ENCODE measurements at regions not wholly inside any gene's neighbourhood (a gene's known extent, or its start where the extent isn't known, plus 50 kb on each side); places are given as distances from the start of the nearest gene placed in this dataset.

- Histone ChIP-seq H3K4me3 (ENCODE audit: low read length in 2 of 2) (no peak overlapping the region), H3K9ac (ENCODE audit: low read length in 2 of 2) (no peak overlapping the region), H3K4me1 (ENCODE audit: control insufficient read depth, insufficient read depth, low read length) (no peaks in the 10 kb centered on the region), H3K9me3 (ENCODE audit: control insufficient read depth in 2 of 2, low read length in 2 of 2) (no peaks in the 10 kb centered on the region), H3K27ac (ENCODE audit: low read length) (no peak overlapping the region), H3K36me3 (ENCODE audit: control insufficient read depth in 2 of 2, insufficient read depth in 2 of 2, low read length in 2 of 2) (no peaks in the 10 kb centered on the region), H3K27me3 (ENCODE audit: control insufficient read depth in 1 of 2, insufficient read depth in 2 of 2, low read length in 2 of 2) (no peaks in the 10 kb centered on the region)
Measured at GRCh38 chr6:49370518-49370917, 92.5 kb downstream of the MMUT start.

- no peaks in the 10 kb centered on the region for H3K4me1 ChIP-seq (ENCODE audit: control insufficient read depth, insufficient read depth, low read length)
- no peak overlapping the region for H3K4me3 ChIP-seq (ENCODE audit: low read length in 2 of 2)
- no peaks in the 10 kb centered on the region for H3K27me3 ChIP-seq (ENCODE audit: control insufficient read depth in 1 of 2, insufficient read depth in 2 of 2, low read length in 2 of 2)
- no peak overlapping the region for H3K27ac ChIP-seq (ENCODE audit: low read length)
- no peak overlapping the region for H3K9ac ChIP-seq (ENCODE audit: low read length in 2 of 2)
- no peaks in the 10 kb centered on the region for H3K9me3 ChIP-seq (ENCODE audit: control insufficient read depth in 2 of 2, low read length in 2 of 2)
- H3K36me3 ChIP-seq (ENCODE audit: control insufficient read depth in 2 of 2, insufficient read depth in 2 of 2, low read length in 2 of 2): no peaks in the 10 kb centered on the region
Measured at GRCh38 chr6:49366539-49366938, 96.5 kb downstream of the MMUT start.

GRCh38 chr6:49348561-49348960 is 114.5 kb downstream of the MMUT start:
- no peaks in the 10 kb centered on the region for H3K9me3 ChIP-seq (ENCODE audit: control insufficient read depth in 2 of 2, low read length in 2 of 2)

GRCh38 chr6:49342410-49342809 is 120.6 kb downstream of the MMUT start:
- no peaks in the 10 kb centered on the region for H3K9me3 ChIP-seq (ENCODE audit: control insufficient read depth in 2 of 2, low read length in 2 of 2)
- H3K27ac ChIP-seq (ENCODE audit: low read length): no peak overlapping the region
- no peak overlapping the region for H3K9ac ChIP-seq (ENCODE audit: low read length in 2 of 2)
- no peaks in the 10 kb centered on the region for H3K27me3 ChIP-seq (ENCODE audit: control insufficient read depth in 1 of 2, insufficient read depth in 2 of 2, low read length in 2 of 2)
- no peaks in the 10 kb centered on the region for H3K36me3 ChIP-seq (ENCODE audit: control insufficient read depth in 2 of 2, insufficient read depth in 2 of 2, low read length in 2 of 2)
- no peaks in the 10 kb centered on the region for H3K4me1 ChIP-seq (ENCODE audit: control insufficient read depth, insufficient read depth, low read length)
- no peak overlapping the region for H3K4me3 ChIP-seq (ENCODE audit: low read length in 2 of 2)

More at GRCh38 chr6:49348561-49348960, 114.5 kb downstream of the MMUT start:
- H3K4me1 ChIP-seq (ENCODE audit: control insufficient read depth, insufficient read depth, low read length): no peaks in the 10 kb centered on the region
- H3K27me3 ChIP-seq (ENCODE audit: control insufficient read depth in 1 of 2, insufficient read depth in 2 of 2, low read length in 2 of 2): no peaks in the 10 kb centered on the region
- H3K4me3 ChIP-seq (ENCODE audit: low read length in 2 of 2): no peak overlapping the region
- H3K36me3 ChIP-seq (ENCODE audit: control insufficient read depth in 2 of 2, insufficient read depth in 2 of 2, low read length in 2 of 2): no peaks in the 10 kb centered on the region
- H3K27ac ChIP-seq (ENCODE audit: low read length): no peak overlapping the region
- H3K9ac ChIP-seq (ENCODE audit: low read length in 2 of 2): no peak overlapping the region

GRCh38 chr6:49341869-49342268 is 121.2 kb downstream of the MMUT start:
- no peak overlapping the region for H3K27ac ChIP-seq (ENCODE audit: low read length)
- no peaks in the 10 kb centered on the region for H3K27me3 ChIP-seq (ENCODE audit: control insufficient read depth in 1 of 2, insufficient read depth in 2 of 2, low read length in 2 of 2)
- H3K9me3 ChIP-seq (ENCODE audit: control insufficient read depth in 2 of 2, low read length in 2 of 2): no peaks in the 10 kb centered on the region
- H3K4me3 ChIP-seq (ENCODE audit: low read length in 2 of 2): no peak overlapping the region
- no peaks in the 10 kb centered on the region for H3K36me3 ChIP-seq (ENCODE audit: control insufficient read depth in 2 of 2, insufficient read depth in 2 of 2, low read length in 2 of 2)
- H3K4me1 ChIP-seq (ENCODE audit: control insufficient read depth, insufficient read depth, low read length): no peaks in the 10 kb centered on the region
- no peak overlapping the region for H3K9ac ChIP-seq (ENCODE audit: low read length in 2 of 2)

GRCh38 chr6:49339096-49339495 is 124.0 kb downstream of the MMUT start:
- no peaks in the 10 kb centered on the region for H3K27me3 ChIP-seq (ENCODE audit: control insufficient read depth in 1 of 2, insufficient read depth in 2 of 2, low read length in 2 of 2)
- H3K27ac ChIP-seq (ENCODE audit: low read length): no peak overlapping the region
- H3K4me1 ChIP-seq (ENCODE audit: control insufficient read depth, insufficient read depth, low read length): no peaks in the 10 kb centered on the region
- H3K9me3 ChIP-seq (ENCODE audit: control insufficient read depth in 2 of 2, low read length in 2 of 2): no peaks in the 10 kb centered on the region
- no peak overlapping the region for H3K9ac ChIP-seq (ENCODE audit: low read length in 2 of 2)
- H3K4me3 ChIP-seq (ENCODE audit: low read length in 2 of 2): no peak overlapping the region
- no peaks in the 10 kb centered on the region for H3K36me3 ChIP-seq (ENCODE audit: control insufficient read depth in 2 of 2, insufficient read depth in 2 of 2, low read length in 2 of 2)

- no peak overlapping the region for H3K27ac ChIP-seq (ENCODE audit: low read length)
- H3K9ac ChIP-seq (ENCODE audit: low read length in 2 of 2): no peak overlapping the region
- no peaks in the 10 kb centered on the region for H3K9me3 ChIP-seq (ENCODE audit: control insufficient read depth in 2 of 2, low read length in 2 of 2)
- no peaks in the 10 kb centered on the region for H3K4me1 ChIP-seq (ENCODE audit: control insufficient read depth, insufficient read depth, low read length)
- H3K36me3 ChIP-seq (ENCODE audit: control insufficient read depth in 2 of 2, insufficient read depth in 2 of 2, low read length in 2 of 2): no peaks in the 10 kb centered on the region
- H3K27me3 ChIP-seq (ENCODE audit: control insufficient read depth in 1 of 2, insufficient read depth in 2 of 2, low read length in 2 of 2): no peaks in the 10 kb centered on the region
- no peak overlapping the region for H3K4me3 ChIP-seq (ENCODE audit: low read length in 2 of 2)
Measured at GRCh38 chr6:49336514-49337131, 126.4 kb downstream of the MMUT start.

- Histone ChIP-seq H3K36me3 (ENCODE audit: control insufficient read depth in 2 of 2, insufficient read depth in 2 of 2, low read length in 2 of 2) (no peaks in the 10 kb centered on the region), H3K9ac (ENCODE audit: low read length in 2 of 2) (no peak overlapping the region), H3K27ac (ENCODE audit: low read length) (no peak overlapping the region), H3K27me3 (ENCODE audit: control insufficient read depth in 1 of 2, insufficient read depth in 2 of 2, low read length in 2 of 2) (no peaks in the 10 kb centered on the region), H3K4me3 (ENCODE audit: low read length in 2 of 2) (no peak overlapping the region), H3K9me3 (ENCODE audit: control insufficient read depth in 2 of 2, low read length in 2 of 2) (no peaks in the 10 kb centered on the region), H3K4me1 (ENCODE audit: control insufficient read depth, insufficient read depth, low read length) (no peaks in the 10 kb centered on the region)
Measured at GRCh38 chr6:49333345-49334125, 129.5 kb downstream of the MMUT start.

GRCh38 chr6:49332781-49333180 is 130.3 kb downstream of the MMUT start:
- Histone ChIP-seq H3K27ac (ENCODE audit: low read length) (no peak overlapping the region), H3K27me3 (ENCODE audit: control insufficient read depth in 1 of 2, insufficient read depth in 2 of 2, low read length in 2 of 2) (no peaks in the 10 kb centered on the region), H3K4me3 (ENCODE audit: low read length in 2 of 2) (no peak overlapping the region), H3K4me1 (ENCODE audit: control insufficient read depth, insufficient read depth, low read length) (no peaks in the 10 kb centered on the region), H3K36me3 (ENCODE audit: control insufficient read depth in 2 of 2, insufficient read depth in 2 of 2, low read length in 2 of 2) (no peaks in the 10 kb centered on the region), H3K9ac (ENCODE audit: low read length in 2 of 2) (no peak overlapping the region), H3K9me3 (ENCODE audit: control insufficient read depth in 2 of 2, low read length in 2 of 2) (no peaks in the 10 kb centered on the region)

- H3K27ac ChIP-seq (ENCODE audit: low read length): no peak overlapping the region
- H3K9me3 ChIP-seq (ENCODE audit: control insufficient read depth in 2 of 2, low read length in 2 of 2): no peaks in the 10 kb centered on the region
- H3K4me3 ChIP-seq (ENCODE audit: low read length in 2 of 2): no peak overlapping the region
- no peaks in the 10 kb centered on the region for H3K36me3 ChIP-seq (ENCODE audit: control insufficient read depth in 2 of 2, insufficient read depth in 2 of 2, low read length in 2 of 2)
- no peak overlapping the region for H3K9ac ChIP-seq (ENCODE audit: low read length in 2 of 2)
- H3K4me1 ChIP-seq (ENCODE audit: control insufficient read depth, insufficient read depth, low read length): no peaks in the 10 kb centered on the region
- H3K27me3 ChIP-seq (ENCODE audit: control insufficient read depth in 1 of 2, insufficient read depth in 2 of 2, low read length in 2 of 2): no peaks in the 10 kb centered on the region
Measured at GRCh38 chr6:49329186-49329585, 133.9 kb downstream of the MMUT start.

- Histone ChIP-seq H3K4me1 (ENCODE audit: control insufficient read depth, insufficient read depth, low read length) (no peaks in the 10 kb centered on the region), H3K9me3 (ENCODE audit: control insufficient read depth in 2 of 2, low read length in 2 of 2) (no peaks in the 10 kb centered on the region), H3K27ac (ENCODE audit: low read length) (peak overlapping the region; percentile 63), H3K27me3 (ENCODE audit: control insufficient read depth in 1 of 2, insufficient read depth in 2 of 2, low read length in 2 of 2) (no peaks in the 10 kb centered on the region), H3K4me3 (ENCODE audit: low read length in 2 of 2) (no peak overlapping the region), H3K36me3 (ENCODE audit: control insufficient read depth in 2 of 2, insufficient read depth in 2 of 2, low read length in 2 of 2) (no peaks in the 10 kb centered on the region), H3K9ac (ENCODE audit: low read length in 2 of 2) (no peak overlapping the region)
Measured at GRCh38 chr6:49328051-49328744, 134.9 kb downstream of the MMUT start.
